ENCODE measurements at regions not wholly inside any gene's neighbourhood (a gene's known extent, or its start where the extent isn't known, plus 50 kb on each side); places are given as distances from the start of the nearest gene placed in this dataset.
"Not testable (repeated sequence)": the region's sequence is repeated elsewhere in the genome, so short reads cannot be mapped to it uniquely, and the experiment has no call there.

- DNase-seq: no peak
These were observed 1320.5 kb downstream of the UQCRFS1 start for GRCh38 chr19:27892500-27892899.

GRCh38 chr19:27891411-27891810 lies 1321.5 kb downstream of the UQCRFS1 start:
- DNase-seq: peak; percentile 40

DNA sequence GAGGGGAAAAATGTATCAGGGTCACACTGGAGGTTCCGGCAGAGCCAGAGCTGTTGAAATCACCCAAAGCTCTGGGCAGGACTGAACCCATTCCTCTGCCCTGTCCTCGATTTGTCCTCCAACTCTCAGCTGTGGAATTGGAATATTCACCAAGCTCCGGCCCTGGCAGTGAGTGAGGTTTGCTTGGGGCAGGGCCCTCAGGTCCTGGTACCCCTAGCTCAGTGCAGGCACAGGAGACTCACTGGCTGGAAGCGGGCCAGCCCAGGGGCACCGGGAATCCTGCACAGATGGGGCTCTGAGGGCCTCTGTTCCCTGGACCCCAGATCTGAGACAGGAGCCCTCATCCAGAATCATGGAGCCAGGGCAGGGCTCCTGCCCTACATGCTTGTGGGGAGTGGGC lies 1322.3 kb downstream of the UQCRFS1 start:
- peak; percentile 31 for DNase-seq

DNA sequence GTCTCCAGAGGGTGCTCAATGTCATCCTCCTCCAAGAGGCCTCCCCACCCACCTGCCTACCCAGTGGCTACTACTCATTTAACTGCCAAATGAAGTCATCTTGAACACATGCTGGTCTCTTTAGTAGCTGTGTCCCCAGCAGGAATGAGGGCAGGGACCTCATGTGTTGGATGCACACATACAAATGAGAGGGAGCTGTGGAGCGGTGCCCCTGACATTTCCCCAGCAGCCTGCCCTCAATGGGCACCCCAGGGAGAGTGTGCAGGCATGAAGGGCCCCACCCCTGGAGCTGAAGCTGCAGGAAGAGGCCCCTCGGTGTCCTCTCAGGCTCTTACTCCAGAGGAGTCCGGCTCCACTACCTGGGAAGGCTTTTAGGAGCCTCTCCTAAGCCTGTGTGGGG lies 1322.7 kb downstream of the UQCRFS1 start:
- peak; percentile 23 for DNase-seq

- DNase-seq: peak; percentile 24
These were observed 1323.8 kb downstream of the UQCRFS1 start for GRCh38 chr19:27889156-27889555.

GRCh38 chr19:27887946-27888345 lies 1325.0 kb downstream of the UQCRFS1 start:
- peak; percentile 12 for DNase-seq

DNA sequence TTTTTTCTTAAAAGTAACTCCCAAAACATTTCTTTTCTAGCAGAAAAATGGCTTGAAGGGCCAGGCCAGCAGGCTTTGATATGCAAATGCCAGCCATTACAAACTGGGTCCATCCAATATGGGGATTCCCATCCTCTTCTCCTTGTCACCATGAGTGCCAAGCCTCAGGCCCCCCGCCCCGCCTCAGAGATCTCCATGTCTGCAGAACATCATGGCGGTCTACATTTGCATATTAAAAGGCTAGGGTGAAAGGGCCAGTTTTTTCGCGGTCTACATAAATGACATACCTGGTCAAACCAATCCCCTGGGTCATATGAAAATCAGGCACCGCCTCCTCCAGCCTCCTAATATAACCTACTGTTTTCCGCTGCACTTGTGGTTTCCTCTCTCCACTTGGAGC lies 1327.6 kb downstream of the UQCRFS1 start:
- no peak for DNase-seq

DNA sequence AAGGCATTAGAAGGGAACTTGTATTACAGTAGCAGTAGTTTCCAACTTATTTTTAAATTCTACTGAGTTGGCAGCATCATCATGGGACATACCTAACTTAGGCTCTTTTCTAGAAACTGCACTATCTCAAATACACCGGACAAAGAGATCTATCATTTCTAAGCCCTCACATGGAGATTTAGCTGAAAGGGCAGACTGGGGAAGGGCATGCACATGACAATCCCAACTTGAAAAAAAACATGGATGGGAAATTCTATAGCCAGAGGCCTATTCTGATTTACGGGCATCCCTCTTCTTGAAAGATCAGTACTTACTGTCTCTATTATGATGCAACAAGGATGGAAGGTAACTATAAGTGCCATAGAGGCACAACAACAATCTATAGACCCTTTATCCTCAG lies 1328.6 kb downstream of the UQCRFS1 start:
- DNase-seq: no peak

DNA sequence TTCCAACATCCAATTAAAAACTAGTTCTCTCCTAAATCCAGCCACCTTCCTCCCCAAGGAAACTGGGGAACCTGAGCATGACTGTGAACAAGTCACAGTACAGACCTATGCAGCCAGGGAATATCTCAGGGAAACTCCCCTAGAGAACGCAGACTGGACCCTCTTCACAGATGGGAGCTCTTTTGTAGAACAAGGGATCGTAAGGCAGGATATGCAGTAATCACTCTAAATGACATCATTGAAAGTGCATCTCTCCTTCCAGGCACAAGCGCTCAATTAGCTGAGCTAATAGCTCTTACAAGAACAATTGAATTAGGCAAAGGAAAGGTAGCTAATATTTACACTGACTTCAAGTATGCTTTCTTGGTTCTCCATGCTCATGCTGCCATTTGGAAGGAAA lies 1331.7 kb downstream of the UQCRFS1 start:
- peak; percentile 11 for DNase-seq

- peak; percentile 6 for DNase-seq
These were observed 1335.9 kb downstream of the UQCRFS1 start for GRCh38 chr19:27876976-27877512.

- peak; percentile 9 for DNase-seq
These were observed 1336.5 kb downstream of the UQCRFS1 start for GRCh38 chr19:27876489-27876888.

DNA sequence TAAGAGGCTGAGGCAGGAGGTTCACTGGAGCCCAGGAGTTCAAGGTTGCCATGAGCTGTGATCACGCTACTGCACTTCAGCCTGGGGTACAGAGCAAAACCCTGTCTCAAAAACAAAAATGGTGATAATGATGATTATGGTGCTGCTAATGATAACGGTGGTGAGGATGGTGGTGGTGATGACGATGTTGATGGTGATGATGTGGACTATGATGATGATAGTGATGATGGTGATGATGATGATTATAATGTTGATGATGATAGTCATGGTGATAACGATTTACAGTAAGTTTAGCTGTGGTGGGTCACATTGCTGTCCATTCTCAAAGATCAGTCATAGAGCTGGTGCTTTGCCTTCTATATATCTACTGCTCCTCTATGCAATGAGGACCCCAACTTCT lies 1340.6 kb downstream of the UQCRFS1 start:
- no peak for DNase-seq

DNA sequence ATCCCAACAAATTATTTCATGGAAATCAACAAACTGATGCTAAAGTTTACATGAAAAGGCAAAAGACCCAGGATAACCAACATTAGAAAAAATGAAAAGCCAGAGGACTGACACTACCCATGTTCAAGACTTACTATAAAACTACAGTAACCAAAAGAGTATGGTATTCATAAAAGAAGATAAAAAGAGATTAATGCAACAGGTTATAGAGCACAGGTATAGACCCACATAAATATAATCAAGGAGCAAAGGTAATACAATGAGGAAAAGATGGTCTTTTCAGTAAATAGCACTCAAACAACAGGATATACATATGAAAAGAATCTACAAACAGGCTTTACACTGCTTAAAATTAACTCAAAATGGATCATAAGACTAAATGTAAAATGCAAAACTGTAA lies 1342.7 kb downstream of the UQCRFS1 start:
- no peak for DNase-seq

GRCh38 chr19:27868007-27868406 lies 1344.9 kb downstream of the UQCRFS1 start:
- no peak for DNase-seq

GRCh38 chr19:27865927-27866777 lies 1346.8 kb downstream of the UQCRFS1 start:
- peak; percentile 14 for DNase-seq

DNA sequence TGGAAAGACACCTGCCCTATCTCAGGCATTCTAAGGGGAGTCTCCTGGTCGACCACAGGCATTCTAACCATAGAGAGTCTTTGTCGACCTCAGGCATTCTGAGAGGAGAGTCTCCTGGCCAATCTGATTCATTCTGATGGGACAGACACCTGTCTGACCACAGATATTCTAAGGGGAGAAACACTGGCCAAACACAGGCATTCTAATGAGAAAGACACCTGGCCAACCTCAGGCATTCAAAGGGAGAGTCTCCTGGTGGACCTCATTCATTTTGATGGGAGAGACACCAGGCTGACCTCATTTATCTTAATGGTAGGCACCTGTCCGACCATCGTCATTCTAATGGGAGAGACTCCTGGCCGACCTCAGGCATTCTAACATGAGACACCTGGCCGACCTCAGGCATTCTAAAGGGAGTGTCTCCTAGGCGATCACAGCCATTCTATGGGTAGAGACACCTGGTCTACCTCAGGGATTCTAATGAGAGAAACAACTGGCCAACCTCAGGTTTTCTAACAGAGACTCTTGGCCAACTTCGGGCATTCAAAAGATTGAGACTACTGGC lies 1351.5 kb downstream of the UQCRFS1 start:
- DNase-seq: peak; percentile 12

DNA sequence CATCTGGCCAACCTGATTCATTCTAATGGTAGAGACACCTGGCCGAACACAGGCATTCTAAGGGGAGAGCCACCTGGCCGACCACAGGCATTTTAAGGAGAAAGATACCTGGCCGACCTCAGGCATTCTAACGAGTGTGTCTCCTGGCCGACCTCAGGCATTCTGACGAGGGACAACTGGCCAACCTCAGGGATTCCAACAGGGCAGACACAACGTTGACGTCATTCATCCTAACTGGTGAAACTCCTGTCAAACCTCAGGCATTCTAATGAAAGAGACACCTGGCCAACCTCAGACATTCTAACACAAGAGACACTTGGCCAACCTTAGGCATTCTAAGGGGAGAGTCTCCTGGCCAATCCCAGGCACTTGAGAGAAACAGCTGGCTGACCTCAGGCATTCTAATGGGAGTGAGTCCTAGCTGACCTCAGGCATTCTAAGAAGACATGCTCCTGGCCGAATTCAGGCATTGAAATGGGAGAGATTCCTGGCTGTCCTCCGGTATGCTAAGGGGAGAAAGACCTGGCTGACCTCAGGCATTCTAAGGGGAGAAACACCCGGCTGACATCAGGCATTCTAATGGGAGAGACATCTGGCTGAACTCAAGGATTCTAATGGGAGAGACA lies 1352.5 kb downstream of the UQCRFS1 start:
- DNase-seq: peak; percentile 29

GRCh38 chr19:27859689-27860088 lies 1353.3 kb downstream of the UQCRFS1 start:
- peak; percentile 35 for DNase-seq

- DNase-seq: peak; percentile 18
These were observed 1353.9 kb downstream of the UQCRFS1 start for GRCh38 chr19:27858981-27859581.

DNA sequence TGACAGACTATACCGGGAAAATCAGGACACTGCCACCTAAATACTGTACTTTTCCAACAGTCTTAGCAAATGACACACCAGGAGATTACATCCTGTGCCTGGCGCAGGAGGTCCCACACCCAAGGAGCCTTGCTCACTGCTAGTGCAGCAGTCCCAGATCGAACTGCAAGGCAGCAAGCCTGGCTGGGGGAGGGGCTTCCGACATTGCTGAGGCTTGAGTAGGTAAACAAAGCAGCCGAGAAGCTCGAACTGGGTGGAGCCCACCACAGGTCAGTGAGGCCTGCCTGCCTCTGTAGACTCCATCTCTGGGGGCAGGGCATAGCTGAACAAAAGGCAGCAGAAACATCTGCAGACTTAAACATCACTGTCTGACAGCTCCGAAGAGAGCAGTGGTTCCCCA lies 1360.0 kb downstream of the UQCRFS1 start:
- not testable (repeated sequence) for DNase-seq

DNA sequence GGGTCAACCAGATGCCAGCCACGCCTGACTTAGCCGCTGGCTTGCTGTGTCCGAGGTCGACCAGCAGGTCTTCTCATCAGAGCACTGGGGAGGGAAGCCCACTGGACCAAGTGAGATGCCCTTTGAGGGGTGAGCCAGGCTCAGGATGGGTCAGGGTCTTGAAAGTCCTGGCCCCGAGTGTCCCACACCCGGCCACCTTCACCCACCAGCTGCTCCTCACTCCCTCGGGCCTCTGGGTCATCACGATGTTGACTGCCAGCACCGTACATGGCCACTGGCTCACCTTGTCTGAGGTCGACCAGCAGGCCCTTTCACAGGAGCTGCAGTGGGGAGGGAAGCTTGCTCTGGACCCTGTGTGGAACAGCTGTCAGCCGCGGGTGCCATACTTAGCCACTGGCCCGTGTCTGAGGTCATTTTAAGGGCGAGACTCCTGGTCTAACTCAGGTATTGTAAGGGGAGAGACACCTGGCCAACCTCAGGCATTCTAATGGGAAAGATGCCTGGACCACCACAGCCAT lies 1361.3 kb downstream of the UQCRFS1 start:
- no peak for DNase-seq

DNA sequence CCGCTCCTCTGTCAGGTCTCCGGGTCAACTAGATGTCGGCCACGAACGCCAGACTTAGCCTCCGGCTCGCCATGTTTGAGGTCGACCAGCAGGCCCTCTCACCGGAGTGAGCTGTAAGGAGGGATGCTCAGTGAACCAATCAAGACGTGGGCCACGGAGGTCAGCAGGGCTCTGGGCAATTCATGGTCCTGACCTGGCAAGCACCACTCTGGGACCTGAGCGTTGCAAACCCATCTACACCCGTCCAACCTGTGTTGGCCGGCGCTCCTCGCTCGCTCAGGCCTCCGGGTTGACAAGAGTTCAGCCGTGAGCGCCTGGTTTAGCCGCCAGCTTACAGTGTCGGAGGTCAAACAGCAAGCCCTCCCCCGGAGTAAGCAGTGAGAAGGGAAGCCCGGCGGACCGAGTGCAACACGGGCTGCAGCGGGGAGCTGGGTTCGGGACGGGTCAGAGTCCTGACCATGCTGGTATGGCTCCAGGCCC lies 1361.9 kb downstream of the UQCRFS1 start:
- no peak for DNase-seq

DNA sequence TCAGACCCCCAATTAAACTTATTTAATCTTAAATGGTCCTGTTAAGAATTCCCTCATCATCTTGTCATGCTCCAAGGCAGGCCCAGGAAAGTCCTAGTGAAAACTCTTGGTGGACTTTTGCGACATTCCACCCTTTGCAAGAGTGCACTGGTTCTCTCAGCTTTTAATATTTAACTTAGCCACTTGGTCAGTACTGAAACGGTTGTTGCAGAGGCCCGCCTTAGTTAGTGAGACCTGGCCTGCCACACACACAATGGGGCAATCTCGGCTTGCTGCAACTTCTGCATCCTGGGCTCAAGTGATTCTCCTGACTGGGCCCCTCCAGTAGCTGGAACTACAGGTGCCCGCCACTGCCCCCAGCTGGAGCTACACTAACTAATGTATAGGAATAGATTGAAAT lies 1366.0 kb downstream of the UQCRFS1 start:
- no peak for DNase-seq
